ENCODE measurements at regions not wholly inside any gene's neighbourhood (a gene's known extent, or its start where the extent isn't known, plus 50 kb on each side); places are given as distances from the start of the nearest gene placed in this dataset.
"Not testable (repeated sequence)": the region's sequence is repeated elsewhere in the genome, so short reads cannot be mapped to it uniquely, and the experiment has no call there.

GRCh38 chr2:192814376-192814775 lies 619.6 kb upstream of the TMEFF2 start:
- DNase-seq = no peak

GRCh38 chr2:192813341-192813740 lies 618.6 kb upstream of the TMEFF2 start:
- DNase-seq = no peak

GRCh38 chr2:192809173-192809572 lies 614.4 kb upstream of the TMEFF2 start:
- DNase-seq = no peak

GRCh38 chr2:192783643-192784042 lies 588.9 kb upstream of the TMEFF2 start:
- no peak for DNase-seq

GRCh38 chr2:192775459-192776262 lies 580.9 kb upstream of the TMEFF2 start:
- DNase-seq = no peak

GRCh38 chr2:192775011-192775410 lies 580.3 kb upstream of the TMEFF2 start:
- no peak for DNase-seq

- no peak for DNase-seq
Observed at GRCh38 chr2:192773044-192773443, 578.3 kb upstream of the TMEFF2 start.

- DNase-seq = peak; percentile 3
Observed at GRCh38 chr2:192749611-192750200, 555.0 kb upstream of the TMEFF2 start.

GRCh38 chr2:192741889-192742288 lies 547.2 kb upstream of the TMEFF2 start:
- no peak for DNase-seq

- no peak for DNase-seq
Observed at GRCh38 chr2:192735447-192735846, 540.7 kb upstream of the TMEFF2 start.

GRCh38 chr2:192729369-192729768 lies 534.6 kb upstream of the TMEFF2 start:
- DNase-seq = no peak

- DNase-seq = no peak
Observed at GRCh38 chr2:192725991-192726390, 531.3 kb upstream of the TMEFF2 start.

GRCh38 chr2:192719629-192720028 lies 524.9 kb upstream of the TMEFF2 start:
- DNase-seq = no peak

- no peak for DNase-seq
Observed at GRCh38 chr2:192718340-192718739, 523.6 kb upstream of the TMEFF2 start.

GRCh38 chr2:192700934-192701333 lies 506.2 kb upstream of the TMEFF2 start:
- no peak for DNase-seq

GRCh38 chr2:192697880-192698279 lies 503.1 kb upstream of the TMEFF2 start:
- DNase-seq = no peak

GRCh38 chr2:192696857-192697256 lies 502.1 kb upstream of the TMEFF2 start:
- no peak for DNase-seq

- no peak for DNase-seq
Observed at GRCh38 chr2:192687015-192687414, 492.3 kb upstream of the TMEFF2 start.

GRCh38 chr2:192682511-192682910 lies 487.8 kb upstream of the TMEFF2 start:
- not testable (repeated sequence) for DNase-seq

- DNase-seq = no peak
Observed at GRCh38 chr2:192675681-192676080, 480.9 kb upstream of the TMEFF2 start.

- no peak for DNase-seq
Observed at GRCh38 chr2:192669505-192670091, 474.9 kb upstream of the TMEFF2 start.

- not testable (repeated sequence) for DNase-seq
Observed at GRCh38 chr2:192660555-192660954, 465.8 kb upstream of the TMEFF2 start.

- no peak for DNase-seq
Observed at GRCh38 chr2:192657362-192657761, 462.6 kb upstream of the TMEFF2 start.

GRCh38 chr2:192655916-192656315 lies 461.2 kb upstream of the TMEFF2 start:
- DNase-seq = no peak
